ENCODE measurements at regions not wholly inside any gene's neighbourhood (a gene's known extent, or its start where the extent isn't known, plus 50 kb on each side); places are given as distances from the start of the nearest gene placed in this dataset.

- TF ChIP-seq CTCF (IDR thresholded peaks at IDR 0.05 in 4 of 5, conservative IDR thresholded peaks at IDR 0.05 in 1 of 5) (no peak), POLR2A (IDR thresholded peaks at IDR 0.05) (no peak)
Observed at GRCh38 chr2:129656081-129656598, 323.3 kb upstream of the RAB6C start.
